COR-L47 (cell line): ENCODE measurements at regions not wholly inside any gene's neighbourhood (a gene's known extent, or its start where the extent isn't known, plus 50 kb on each side); places are given as distances from the start of the nearest gene placed in this dataset.

ENCODE experiments used
- DNase-seq: peaks from one replicate; lab custom pipeline; 2025; lab: John Stamatoyannopoulos, UW

DNA sequence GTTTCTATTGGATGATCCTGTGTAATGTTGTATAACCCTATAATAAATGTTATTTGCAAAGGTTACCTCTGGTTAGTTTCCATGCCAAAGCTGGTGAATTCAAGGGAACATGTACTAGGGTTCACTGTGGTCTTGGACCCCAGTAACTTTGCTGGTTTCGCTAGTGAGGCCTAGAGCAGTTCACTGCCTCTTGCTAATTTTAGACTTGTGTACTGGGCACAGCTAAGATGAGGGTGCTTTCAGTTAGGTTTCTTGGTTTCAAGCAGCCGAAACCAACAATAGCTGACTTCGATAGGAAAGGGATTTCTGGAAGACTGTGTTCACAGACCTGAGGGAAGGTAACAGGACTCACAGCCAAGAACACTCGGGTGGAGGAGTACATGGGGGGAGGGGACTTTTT, 215.5 kb upstream of the BCOR start:
- DNase-seq, result no peak

DNA sequence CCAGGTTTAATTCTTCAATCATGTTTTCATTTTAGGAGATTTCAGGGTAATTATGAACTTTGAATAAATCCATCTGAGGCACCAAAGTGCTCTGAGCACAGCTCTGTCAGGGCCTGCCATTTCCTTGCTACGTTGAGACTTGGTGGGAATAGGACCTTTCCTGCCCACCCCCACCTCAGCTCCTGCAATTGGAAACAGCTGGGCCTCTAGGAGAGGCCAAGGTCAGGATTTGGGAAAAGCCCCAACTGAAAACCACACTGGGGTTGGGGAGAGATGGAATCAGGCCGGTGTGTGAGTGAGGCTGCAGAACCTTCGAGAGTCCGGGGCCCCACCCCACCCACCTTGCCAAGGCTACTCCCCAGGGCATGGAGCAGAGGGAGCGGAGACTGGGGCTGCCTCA, 212.7 kb upstream of the BCOR start:
- no peak for DNase-seq

DNA sequence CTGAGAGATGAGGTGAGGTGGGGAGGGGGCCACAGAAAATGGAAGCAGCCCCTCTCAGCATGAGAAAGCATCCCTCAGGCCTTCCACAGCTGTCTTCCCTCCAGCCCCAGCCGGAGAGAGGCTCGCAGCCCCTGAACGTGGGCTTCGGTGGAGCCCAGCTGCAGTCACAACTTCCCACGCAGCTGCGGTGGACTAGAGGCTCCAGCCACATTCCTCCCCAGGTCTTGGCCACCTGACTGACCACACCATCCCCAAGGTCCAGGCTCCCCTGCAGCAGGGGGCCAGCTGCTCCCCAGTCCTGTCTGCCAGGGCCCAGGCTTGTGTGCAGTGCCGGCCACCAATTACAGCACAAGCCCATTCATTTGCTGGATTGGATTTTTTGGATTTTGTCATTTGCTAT, 212.3 kb upstream of the BCOR start:
- DNase-seq, result no peak

DNA sequence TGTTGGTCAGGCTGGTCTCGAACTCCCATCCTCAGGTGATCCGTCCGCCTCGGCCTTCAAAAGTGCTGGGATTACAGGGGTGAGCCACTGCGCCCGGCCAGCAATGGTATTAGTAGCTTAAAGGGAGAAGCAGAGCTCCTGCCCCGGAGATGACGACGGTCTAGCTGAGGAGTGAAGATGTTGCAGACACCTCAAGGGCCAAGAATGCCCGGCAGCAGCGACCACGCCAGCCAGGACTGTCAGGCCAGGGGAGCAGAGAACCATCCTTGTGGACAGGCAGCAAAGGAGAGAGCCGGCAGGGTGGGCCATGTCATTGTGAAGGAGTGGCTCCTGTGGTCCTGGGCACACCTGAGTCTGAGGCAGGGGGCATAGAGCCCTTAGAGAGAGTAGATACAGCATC, 210.1 kb upstream of the BCOR start:
- DNase-seq, result no peak

DNA sequence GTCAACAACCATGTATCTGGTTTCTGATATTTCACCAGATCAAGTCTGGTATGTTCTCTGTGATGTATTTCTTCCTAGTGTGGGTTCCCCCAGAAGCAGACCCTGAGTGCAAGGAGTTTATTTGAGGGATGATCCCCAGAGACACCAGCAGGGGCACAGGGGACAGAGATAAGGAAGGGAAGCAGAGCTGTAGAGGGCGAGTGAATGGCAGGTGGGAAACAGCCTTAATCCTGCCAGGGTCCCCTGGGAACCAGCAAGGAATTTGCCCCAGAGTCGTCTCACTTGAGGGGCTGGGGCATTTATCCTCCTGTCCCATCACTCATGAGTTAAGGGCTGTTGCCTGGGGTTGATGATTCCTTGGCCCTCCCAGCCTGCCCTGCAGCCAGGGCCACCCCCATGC, 206.4 kb upstream of the BCOR start:
- no peak for DNase-seq

DNA sequence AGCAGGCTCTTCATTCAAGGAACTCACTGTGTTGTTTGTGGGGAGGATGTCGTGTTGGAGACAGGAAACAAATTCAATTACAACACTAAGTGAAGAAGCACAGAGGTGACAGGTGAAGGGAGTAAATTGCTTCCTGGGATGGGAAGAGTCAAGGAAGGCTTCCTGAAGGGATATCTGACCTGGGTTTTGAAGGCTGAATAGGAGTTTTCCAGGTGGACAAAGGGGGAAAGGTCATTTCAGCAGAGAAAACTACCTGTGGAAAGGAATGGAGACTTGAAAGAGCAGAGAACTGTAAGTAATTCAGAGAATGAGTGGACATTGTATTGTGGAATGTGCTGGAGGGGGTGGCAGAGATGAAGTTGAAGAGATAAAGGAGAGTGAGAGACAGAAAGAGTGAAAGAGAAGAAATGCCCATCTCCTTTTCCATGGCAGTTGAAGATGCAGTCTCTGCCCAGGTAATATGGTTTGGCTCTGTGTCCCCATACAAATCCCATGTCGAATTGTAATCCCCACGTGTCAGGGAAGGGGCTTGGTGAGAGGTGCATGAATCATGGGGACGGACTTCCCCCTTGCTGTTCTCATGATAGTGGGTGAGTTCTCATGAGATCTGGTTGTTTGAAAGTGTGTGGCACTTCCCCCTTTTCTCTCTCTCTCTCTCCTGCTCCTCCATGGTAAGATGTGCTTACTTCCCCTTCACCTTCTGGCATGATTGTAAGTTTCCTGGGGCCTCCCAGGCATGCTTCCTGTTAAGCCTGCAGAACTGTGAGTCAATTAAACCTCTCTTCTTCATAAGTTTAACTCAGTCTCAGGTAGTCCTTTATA, 205.7 kb upstream of the BCOR start:
- no peak for DNase-seq

DNA sequence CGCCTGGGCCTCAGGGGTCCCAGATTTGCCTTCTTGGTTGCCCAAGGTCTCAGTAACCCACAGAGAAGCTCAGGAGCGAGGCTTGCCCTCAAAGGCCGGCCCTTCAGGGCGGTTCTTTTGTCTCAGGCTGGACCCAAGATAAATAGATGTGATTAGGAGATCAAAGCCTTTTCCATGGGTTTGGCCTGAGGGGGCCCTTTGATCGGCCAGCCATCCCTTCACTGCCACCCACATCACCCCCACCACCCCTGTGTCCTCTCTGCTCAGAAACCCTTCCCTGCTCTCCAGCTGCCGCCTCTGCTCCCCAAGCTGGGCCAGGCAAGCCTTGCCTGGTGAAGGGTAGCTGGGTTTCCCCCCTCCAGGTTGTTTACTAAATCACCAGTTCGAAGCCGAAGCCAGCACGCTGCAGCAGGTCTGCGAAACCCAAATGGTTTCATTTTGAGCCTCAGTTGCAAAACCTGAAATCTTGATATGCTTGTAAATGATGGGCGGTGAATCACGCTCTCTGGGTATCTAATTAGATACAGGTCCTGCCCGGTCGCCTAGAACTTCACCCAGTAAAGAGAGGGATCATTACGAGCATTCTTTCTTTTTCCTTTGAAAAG, 202.6 kb upstream of the BCOR start:
- no peak for DNase-seq

DNA sequence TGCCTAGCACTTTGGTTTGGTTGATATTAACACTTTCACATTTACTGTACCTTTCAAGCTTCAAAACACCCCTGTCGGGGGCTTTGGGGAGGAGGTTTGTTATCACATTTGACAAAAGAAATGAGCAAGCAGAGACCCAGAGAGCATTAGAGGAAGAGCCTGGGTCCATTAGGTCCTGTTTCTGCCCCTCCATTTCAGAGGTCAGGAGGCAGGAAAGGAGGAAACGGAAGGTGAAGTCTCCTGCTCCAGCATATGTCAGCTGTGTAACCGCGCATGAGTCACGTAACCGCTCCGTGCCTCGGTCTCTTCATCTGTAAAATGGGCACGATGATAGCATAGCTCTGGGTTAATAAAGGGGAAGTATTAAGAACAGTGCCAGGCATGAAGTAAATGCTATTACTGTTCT, 201.9 kb upstream of the BCOR start:
- DNase-seq, result no peak

DNA sequence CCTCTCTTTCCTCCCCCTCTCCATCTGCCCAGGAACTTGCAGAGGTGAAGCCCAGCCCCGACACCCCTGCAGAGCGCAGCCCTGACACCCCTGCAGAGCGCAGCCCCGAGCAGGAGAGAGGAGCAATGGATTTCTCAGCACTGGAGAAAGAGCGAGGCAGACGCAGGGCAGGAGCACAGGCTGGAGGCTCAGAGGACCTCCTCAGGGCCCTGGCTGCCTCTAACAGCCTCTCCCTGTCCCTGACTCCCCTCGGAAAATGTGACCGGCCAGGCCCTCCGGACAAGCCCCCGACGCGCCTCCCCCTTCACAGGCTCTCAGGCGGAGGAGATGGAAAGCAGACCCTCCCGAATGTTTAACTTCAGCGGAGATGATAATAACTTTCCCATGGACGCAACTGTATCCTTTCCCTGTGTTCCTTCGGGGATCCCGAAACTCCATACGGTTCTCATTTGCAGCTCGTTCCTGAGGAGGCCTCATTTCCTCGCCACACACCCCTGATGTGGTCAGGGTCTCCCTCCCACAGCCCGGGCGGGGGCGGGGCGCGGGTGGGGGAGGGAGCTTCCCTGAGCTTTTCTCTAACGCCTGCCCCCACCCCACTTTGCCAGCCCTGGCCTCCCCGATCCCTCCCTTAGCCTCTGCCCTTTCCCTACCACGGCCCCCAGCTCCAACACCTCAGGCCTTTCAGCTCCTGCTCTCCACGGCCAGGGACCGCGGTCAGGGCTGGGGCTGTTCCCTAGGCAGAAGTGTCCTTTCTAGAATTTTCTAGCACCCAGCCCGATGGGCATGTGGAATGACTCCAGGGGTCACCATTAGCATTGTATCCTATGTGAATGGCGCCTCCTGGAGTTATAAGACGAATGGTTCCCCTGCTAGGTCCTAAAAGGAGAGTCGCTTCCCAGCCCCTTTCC, 201.1 kb upstream of the BCOR start:
- no peak for DNase-seq

DNA sequence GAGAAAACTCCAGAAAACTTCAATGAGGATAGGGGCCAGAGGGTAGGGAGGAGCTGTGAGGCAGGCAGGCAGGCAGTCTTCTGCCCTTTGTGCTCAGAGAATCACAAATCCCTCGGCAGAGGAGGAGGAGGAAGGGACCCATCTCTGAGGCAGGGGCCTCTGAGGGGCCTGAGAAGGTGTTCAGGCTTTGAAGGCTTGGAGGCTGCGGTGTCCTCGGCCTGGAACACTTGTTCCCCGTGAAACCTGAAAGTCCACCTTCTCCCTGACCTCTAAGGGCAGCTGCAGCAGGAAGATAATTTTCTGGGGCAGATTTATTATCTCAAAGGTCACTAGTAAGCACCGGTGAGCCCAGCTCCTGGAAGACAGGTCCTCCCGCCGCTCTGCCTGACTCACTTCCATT, 200.3 kb upstream of the BCOR start:
- no peak for DNase-seq

DNA sequence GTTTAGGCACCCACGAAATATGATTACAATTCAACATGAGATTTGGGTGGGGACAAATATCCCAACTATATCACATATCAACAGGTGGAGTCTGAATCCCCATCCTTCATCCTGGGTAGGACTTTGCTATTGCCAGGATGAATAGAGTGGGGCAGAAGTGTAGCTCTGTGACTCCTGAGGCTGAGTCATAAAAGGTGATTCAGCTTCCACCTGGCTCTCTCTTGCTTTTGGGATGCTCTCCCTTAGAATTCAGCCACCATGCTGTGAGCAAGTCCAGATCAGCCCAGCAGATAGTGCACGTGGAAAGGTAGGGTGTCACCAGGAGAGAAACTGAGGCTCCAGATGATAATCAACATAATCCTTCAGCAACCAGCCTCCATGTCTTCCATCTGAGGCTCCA, 193.8 kb upstream of the BCOR start:
- no peak for DNase-seq

DNA sequence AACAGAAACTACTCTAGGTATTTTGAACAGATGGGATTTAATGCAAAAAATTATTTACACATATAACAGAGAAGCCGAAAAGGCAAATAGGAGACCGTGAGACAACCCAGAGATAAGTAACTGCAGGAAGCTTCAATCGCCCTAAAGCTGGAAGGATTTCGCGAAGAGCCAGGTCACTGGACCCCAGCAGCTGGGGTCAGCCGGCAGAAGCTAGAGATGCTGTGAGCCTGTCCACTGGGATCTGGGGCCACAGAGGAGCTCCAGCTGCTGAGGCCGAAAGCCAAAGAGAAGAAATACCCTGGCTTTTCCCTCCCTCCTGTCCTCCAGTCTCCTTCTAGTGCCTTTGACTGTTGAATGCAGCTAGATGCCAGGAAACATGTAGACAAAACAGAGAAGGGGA, 192.8 kb upstream of the BCOR start:
- no peak for DNase-seq

DNA sequence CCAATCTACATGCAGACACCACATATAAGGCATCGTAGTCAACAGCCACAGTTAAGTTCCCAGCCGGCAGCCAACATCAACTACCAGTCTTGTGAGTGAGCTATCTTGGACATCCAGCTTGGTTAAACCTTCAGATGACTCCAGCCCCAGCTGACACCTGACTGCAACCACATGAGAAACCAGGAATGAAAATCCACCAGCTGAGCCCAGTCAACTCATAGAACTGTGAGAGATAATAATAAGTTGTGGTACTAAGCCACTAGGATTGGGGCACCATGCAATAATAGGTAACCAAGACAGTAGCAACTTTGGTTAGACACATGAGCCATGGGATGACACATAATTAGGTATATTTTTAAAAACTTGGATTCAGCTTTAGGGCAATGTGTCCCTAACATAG, 188.1 kb upstream of the BCOR start:
- DNase-seq, result no peak

DNA sequence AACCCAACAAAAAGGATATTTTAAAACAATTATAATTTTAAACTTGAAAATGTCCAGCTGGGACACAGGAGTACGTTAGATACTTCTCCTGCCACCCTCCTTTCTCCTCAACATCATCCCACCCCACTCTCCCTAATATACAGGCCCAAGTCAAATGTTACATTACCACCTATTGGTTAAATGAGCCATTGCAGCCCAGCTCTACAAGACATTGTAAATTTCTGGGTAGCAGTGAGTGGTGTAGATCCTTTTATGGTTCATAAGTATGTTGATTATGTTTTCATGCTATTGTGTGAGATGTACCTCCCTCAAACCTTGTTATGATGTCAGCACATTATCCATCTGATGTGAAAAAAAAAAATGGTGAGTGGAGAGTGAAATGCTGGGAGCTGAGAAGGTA, 187.1 kb upstream of the BCOR start:
- DNase-seq, result no peak

DNA sequence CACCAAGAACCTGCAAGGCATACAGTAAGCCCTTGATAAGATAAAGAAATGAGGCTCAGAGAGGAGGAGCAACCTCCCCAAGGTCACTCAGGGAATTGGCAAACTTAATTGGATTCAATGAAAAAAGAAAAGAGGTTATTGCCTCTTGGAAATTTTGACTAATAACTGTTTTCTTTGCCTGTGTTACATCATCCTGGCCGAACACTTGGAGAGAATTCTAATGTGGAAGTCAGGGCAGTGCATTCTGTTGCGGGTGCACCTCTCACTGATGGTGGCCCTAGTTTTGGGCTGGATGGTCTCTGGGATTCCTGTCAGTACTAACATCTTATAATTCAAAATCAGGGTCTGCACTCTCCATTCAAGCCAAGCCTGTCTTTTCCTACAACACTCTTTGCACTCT, 186.2 kb upstream of the BCOR start:
- DNase-seq, result no peak

DNA sequence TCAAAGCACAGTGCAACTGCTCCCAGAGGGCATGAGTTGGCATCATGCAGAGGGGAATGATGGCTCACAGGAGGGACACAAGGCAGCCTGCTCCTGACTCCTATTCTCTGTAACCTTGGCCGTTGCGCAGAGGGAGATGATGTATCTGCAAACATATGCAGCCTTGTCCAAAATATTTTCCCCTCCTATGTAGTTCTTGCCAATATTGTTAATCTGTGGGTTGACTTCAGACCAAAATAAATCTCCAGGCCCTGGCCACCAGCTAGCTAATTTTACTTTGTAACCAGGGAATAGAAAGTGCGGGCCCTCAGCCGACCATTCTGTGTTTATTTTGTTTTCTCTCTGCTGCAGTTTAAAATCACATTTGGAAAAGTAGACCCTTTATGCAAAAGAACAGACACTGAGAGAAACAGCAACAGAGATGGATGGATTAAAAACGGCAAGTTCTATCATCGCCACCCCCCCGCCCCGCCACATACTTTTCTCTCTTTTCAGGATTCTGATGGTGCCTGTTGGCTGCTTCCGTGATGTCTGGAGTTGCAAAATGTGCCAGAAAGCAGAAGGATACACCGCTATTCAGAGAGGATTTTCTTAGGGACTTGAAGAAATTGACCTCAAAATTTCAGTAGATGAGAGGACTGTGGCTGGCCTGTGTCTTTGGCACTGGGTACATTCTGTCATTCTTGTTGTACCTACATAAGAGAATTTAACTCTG, 185.3 kb upstream of the BCOR start:
- no peak for DNase-seq

DNA sequence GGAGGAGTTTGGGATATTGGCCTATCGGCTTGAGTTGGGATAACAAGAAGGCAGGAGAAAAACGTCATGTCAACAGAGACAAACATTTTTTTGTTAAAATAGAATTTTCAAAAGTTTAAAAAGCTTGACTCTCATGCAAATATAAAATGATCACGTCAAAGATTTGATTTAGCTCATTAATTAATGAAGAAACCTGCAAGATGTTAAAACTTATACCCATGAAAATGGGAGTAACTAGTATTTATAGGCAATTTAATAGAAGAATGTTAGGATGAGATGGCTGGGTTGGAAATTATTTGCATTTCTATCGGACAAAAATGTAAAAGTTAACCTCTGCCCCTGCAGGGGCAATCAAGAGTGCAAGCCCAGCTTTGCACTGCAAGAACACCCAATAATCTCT, 184.6 kb upstream of the BCOR start:
- DNase-seq, result no peak

DNA sequence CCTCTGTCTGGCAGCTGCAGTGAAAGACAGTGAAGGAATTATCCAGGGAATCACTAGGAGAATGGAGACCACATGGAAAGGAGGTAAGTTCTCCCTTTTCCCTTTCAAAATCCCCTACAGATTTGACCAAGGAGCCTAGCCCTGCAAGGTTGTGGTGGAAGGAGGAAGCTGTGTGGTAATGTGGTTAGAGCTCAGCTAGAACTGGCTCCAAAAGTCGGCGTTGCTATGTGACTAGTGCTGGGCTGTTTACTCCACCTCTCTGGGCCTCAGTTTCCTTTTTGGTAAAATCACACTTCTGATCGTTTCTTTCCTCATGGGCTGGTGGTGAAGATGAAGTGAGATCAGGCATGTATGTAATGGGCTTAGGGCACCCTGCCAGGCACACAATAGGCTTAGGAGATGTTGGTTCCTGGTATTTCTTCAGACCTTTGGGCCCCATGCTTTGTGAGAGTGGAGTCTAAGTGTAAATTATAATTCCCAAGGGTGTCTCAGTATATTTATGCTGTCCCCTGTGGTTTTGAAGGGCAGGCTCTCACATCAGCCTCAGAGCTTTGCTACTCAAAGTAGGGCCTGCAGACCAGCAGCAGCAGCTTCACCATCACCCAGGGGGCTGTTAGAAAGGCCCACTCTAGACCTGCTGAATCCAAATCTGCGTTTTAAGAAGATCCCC, 183.7 kb upstream of the BCOR start:
- no peak for DNase-seq

DNA sequence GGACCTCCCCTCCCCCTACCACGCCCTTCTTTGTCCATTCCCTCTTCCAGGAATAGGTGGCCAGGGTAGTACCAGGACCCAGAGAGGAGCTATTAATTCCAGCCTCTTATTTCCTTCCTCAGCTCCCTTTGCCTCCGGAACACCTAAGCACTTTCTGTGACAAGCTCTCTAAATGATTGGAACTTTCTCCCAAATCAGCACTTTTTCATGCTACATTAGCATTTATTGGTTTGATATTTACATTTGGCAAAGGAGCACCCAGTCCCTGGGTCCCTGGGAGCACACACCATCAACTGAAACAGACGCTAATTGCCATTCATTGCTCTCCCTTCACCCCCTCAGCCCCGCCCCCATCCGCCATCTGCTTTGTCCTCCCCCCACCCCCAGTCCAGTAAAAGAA, 182.0 kb upstream of the BCOR start:
- no peak for DNase-seq

DNA sequence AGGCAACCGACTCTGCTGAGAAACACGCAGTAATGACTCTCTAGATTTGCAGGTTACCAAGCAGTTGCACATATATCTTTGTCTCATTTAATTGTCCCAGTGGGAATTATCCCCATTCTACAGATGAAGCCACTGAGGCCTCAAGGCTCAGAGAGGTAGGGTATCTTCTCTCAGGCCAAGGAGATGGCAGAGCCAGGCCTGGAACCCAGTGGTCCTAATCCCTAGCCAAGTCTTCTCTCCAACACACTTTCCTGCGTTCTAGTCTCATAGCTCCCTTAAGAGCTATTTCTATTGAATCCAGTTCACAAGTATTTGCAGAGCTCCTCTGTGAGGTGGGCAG, 181.3 kb upstream of the BCOR start:
- no peak for DNase-seq

DNA sequence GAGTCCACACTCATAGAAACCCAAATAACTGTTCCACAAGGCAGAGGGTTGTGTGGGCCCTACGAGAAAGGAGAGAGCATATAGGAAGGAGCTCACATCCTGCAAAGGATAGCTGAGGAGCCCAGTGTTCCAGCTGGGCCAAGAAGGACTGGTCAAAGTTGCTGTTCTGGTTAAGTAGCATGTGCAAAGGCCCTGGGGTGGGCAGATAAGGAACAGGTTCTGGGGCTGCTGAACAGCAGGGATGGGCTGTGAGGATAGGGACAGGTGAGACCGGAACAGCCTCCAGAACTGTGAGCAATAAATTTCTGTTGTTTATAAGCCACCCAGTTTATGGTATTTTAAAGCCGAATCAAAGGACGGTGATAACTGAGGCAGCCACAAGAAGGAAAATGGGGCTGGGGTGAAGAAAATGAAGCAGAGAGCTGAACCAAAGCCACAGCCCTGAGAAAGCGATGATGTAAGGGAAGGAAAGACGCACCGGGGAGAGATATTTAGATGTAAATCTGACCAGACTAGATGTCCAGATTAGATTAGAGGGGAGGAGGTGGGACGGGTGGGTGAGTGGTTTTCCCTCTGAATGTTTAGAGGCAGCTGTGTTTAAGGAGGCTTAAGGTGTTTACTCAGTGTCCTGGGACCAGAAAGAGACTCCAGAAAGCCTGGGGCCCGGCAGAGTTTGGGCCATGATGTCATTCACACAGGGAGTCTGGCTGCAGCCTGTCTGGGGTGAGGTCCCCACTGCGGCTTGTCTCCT, 180.8 kb upstream of the BCOR start:
- no peak for DNase-seq
